HG03135 (cell line): ENCODE measurements at regions not wholly inside any gene's neighbourhood (a gene's known extent, or its start where the extent isn't known, plus 50 kb on each side); places are given as distances from the start of the nearest gene placed in this dataset.

ENCODE experiments used
- ATAC-seq: cut with Tn5 transposase; IDR thresholded peaks from one replicate; pipeline ENCODE4 v1.9.1; 2021; ENCODE audit warnings: mild to moderate bottlenecking, moderate library complexity; ENCODE audit not compliant: unreplicated experiment

- ATAC-seq, result no peak
Observed at GRCh38 chr10:128280271-128280670, 154.0 kb upstream of the MKI67 start.

- ATAC-seq, result no peak
Observed at GRCh38 chr10:128281343-128281742, 155.1 kb upstream of the MKI67 start.

DNA sequence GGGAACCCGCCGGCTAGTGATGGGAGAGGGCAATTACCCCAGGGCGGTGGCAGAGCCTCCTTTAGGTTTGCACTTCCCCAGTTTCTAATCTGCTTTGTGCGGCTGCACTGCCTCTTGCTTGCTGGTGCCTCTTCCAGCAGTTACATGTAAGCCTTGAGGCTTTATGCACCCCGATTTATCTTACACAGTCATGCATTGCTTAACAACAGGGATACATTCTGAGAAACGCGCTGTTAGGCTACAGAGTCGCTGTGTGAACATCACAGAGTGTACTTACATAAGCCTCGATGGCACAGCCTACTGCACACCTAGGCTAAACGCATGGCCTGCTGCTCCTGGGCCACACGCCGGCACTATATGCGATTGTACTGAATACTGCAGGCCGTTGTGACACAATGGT is 155.6 kb upstream of the MKI67 start:
- ATAC-seq, result no peak

- ATAC-seq, result no peak
Observed at GRCh38 chr10:128286141-128286761, 160.0 kb upstream of the MKI67 start.

- no peak for ATAC-seq
Observed at GRCh38 chr10:128286762-128287500, 160.7 kb upstream of the MKI67 start.

DNA sequence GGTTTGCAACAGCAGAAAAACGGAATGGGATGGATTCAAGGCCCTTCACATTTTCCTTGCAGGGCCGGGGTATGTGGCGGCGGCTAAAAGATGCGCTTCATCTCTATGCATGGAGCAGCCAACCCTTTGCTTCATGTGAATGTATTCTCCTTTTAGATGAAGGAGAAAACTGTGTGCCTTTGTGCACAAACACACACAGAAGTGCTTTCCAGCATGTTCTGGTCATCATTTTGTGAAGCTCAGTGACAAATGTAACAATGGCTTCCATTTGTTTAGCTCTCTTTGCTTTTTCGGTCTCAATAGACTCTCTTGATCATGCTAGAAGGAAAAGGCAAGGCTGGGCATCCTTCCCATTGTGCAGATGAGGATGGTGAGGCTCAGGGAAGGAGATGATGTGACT is 161.7 kb upstream of the MKI67 start:
- no peak for ATAC-seq

- ATAC-seq, result no peak
Observed at GRCh38 chr10:128289621-128290020, 163.4 kb upstream of the MKI67 start.

GRCh38 chr10:128295003-128295402 is 168.8 kb upstream of the MKI67 start:
- ATAC-seq, result no peak

DNA sequence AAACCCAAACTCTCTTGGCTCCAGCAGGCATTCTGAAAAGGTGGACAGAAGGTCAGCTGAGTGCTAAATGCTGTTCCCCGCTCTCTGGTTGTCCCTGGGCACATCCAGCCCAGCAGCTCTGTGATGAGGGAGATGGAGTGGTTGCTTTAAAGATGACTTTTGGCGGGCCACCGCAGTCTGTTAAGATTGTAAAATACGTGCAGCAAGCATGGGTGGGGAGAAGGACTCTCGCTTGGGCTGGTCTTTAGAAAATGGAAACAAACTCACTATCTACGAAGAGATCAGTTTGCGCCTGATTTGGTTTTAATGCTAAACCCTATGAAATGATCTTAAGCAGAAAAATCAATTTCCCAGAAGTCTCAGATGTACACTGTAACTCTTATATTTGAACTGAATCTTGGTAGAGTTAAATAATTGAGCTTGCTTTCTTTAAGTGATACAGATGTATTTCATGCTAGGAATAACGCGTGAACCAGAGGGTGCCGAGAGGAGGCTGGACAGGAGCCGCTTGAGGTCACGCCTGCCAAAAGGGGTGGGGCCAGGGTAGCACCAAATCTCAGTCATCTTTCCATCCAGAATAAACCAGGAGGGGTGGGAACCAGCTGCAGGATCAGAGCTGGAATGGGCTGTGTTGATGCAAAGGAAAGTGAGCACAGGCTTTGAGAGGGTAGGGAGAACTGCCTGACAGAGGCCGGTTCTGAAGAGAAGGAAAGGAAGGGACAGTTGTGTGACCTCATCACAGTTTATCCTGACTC is 170.2 kb upstream of the MKI67 start:
- no peak for ATAC-seq

DNA sequence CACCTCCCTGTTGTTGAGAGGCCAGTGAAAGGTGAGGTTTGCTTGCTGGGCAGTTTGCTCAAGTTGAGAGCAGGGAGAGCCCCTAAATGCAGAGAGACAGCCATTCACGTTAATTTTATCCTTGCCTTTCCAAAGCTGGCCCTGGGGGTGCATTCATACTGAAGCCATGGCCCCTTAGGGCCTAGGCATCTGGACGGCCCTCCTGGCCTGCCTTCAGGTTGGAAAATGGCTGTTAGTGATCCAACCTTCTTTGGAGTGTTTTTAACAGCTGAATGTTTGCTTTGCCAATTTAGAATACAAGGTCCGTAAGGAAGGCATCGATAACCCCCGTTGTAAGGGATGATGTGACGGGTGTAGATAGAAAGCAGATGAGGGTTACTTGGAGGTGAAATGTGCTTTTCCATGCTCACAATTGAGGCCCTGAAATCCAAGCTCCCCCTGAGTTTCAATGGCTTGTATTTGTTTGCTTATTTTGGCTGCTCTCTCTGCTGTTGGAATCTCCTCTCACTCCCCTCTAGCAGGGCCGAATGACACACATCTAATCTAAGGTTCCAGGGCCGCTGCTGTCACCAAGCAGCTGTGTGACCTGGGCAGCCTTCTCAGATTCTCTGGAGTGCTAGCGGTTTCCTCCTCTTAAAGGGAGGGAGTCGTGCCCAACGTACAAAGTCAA is 171.6 kb upstream of the MKI67 start:
- no peak for ATAC-seq

GRCh38 chr10:128298587-128298986 is 172.4 kb upstream of the MKI67 start:
- no peak for ATAC-seq

GRCh38 chr10:128300290-128300824 is 174.1 kb upstream of the MKI67 start:
- ATAC-seq, result no peak

GRCh38 chr10:128301051-128301450 is 174.8 kb upstream of the MKI67 start:
- ATAC-seq, result no peak

GRCh38 chr10:128302808-128303207 is 176.6 kb upstream of the MKI67 start:
- no peak for ATAC-seq

DNA sequence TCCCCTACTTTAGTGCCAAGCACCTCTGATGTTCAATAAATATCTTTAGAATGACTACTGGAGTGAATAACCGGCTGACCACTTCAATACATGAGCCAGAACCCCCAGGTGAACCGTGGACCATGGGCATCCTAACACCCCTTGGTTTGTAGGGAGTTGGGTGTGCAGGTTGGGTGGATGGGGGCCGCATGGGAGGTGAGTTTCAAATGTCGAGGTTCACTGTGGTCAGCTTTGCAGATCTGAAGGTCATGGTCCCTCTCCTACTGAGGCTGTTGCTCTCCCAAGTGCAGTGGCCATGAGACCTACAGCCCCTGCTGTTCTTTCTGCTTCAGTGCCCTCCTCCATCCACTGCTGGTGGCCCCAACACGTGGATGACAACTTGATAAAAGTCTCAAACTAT is 178.0 kb upstream of the MKI67 start:
- ATAC-seq, result no peak

DNA sequence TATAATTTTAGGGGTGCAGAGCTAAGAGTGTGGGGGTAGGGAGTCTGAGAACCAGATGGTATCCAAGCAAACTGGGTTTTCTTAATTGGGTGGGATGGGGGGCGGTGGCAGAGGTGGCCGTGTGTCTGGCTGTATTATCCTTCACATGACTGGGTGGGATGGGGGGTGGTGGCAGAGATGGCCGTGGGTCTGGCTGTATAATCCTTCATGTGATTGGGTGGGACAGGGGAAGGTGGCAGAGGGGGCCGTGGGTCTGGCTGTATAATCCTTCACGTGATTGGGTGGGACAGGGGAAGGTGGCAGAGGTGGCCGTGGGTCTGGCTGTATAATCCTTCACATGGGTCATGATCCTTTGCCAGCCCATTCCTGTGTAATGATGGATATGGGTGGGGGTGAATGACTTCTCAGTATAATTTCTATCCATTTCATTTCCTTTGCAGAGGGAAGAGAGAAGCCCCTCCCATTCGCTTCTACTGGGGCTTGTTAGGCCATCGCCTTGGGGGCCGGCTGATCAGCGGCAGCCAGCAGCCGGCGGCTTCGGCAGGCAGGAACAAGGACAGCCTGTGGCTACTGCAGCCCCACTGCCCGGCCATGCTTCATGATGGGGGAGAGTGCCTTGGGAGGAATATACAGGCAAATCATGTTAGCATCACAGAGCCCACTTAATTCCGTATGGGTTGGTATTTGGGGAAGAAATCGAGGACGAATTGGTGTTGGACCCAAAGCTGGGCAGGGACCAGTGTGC is 179.6 kb upstream of the MKI67 start:
- ATAC-seq, result no peak

GRCh38 chr10:128306535-128306934 is 180.3 kb upstream of the MKI67 start:
- no peak for ATAC-seq

GRCh38 chr10:128306966-128307365 is 180.7 kb upstream of the MKI67 start:
- ATAC-seq, result no peak

DNA sequence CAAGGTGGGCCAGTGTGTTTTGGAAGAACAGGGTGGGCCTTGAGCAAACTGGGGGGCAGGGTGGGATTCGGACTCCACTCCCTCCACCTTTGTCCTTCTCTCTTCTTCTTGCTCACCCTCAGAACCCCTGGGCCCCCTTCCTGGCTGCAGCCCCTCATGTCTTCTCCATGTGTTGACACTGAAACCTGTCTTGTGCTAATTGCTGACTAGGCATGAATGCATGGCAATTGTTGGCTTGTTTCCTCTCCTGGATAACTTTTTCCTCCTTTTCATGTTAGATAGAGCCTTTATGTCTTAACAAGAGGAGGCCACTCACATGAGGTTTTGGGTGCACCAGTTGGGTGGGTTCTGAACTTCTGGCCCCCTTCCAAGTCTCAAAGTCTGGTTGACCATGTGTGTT is 181.6 kb upstream of the MKI67 start:
- ATAC-seq, result no peak

GRCh38 chr10:128310971-128311658 is 184.9 kb upstream of the MKI67 start:
- no peak for ATAC-seq
